HCT116 (cell line): ENCODE measurements at regions not wholly inside any gene's neighbourhood (a gene's known extent, or its start where the extent isn't known, plus 50 kb on each side); places are given as distances from the start of the nearest gene placed in this dataset.

Experiments used
- ATAC-seq: fragments of 200-7000 bp; cut with Tn5 transposase; 2 replicates; pipeline ENCODE4 v1.9.1; 2020; ENCODE audit warnings: mild to moderate bottlenecking, moderate library complexity
- BruUV-seq: library from RNA; stranded (reverse); fragments of 400-500 nt; replicated peaks from 2 replicates; lab custom pipeline; 2021; lab: Mats Ljungman, UMichigan
- CTCF ChIA-PET: fragments of 300-600 bp; sonication (Branson Sonifier 250); formaldehyde crosslinking; loops from one replicate; lab custom pipeline; 2021; ENCODE audit warnings: antibody characterized with exemption; lab: Charles Lee
- POLR2A ChIA-PET: fragments of 300-600, 350-600 bp; sonication (Branson Sonifier 250); formaldehyde crosslinking; loops from one replicate; lab custom pipeline; 2021; ENCODE audit warnings: antibody characterized with exemption; lab: Charles Lee
- RAD21 ChIA-PET, 2 experiments: fragments of 300-600 bp; sonication (Branson Sonifier 250); formaldehyde crosslinking; loops; one replicate each; lab custom pipeline; 2023; ENCODE audit warnings: low total read pairs in 2 of 2; ENCODE audit not compliant: uncharacterized antibody in 2 of 2, unreplicated experiment in 2 of 2, low non-redundant PET in 1 of 2; lab: Charles Lee
- DNase-seq: peaks from one replicate; pipeline ENCODE4 v3.0.0-alpha.2; 2010; ENCODE audit warnings: low read depth, low spot score
- H2AFZ ChIP-seq: fragments of 200-600 bp; shearing (Covaris generic), sonication (generic); 2 replicates; pipeline ENCODE4 v1.6.1; 2017; ENCODE audit warnings: low read depth, mixed run types, mixed read lengths, antibody characterized with exemption, low read length; ENCODE audit not compliant: poor library complexity, severe bottlenecking
- H3K27ac ChIP-seq: 2 replicates; pipeline ENCODE4 v1.5.1; 2012; ENCODE audit warnings: low read depth, low read length
- H3K27me3 ChIP-seq: fragments of 200-600 bp; sonication (generic); 2 replicates; pipeline ENCODE4 v1.6.1; 2016; ENCODE audit warnings: mixed run types, low read length, mixed read lengths; ENCODE audit not compliant: insufficient read depth
- H3K36me3 ChIP-seq, 2 experiments: fragments of 200-500 bp in 1 of 2; fragments of 200-600 bp in 1 of 2; sonication (Bioruptor generic) in 1 of 2; sonication (generic) in 1 of 2; 2 replicates each; pipeline versions ENCODE4 v1.5.1 to v1.6.1; 2014 to 2016; ENCODE audit warnings: low read length in 2 of 2, inconsistent platforms in 1 of 2, mixed read lengths in 1 of 2, mixed run types in 1 of 2; ENCODE audit not compliant: insufficient read depth in 2 of 2, control insufficient read depth in 1 of 2
- H3K4me1 ChIP-seq, 2 experiments: fragments of 200-600 bp in 1 of 2; sonication (generic) in 1 of 2; 2 replicates each; pipeline versions ENCODE4 v1.5.1 to v1.6.1; 2012 to 2017; ENCODE audit warnings: low read length in 2 of 2, inconsistent platforms in 1 of 2, mild to moderate bottlenecking in 1 of 2, mixed read lengths in 1 of 2, mixed run types in 1 of 2, moderate library complexity in 1 of 2; ENCODE audit not compliant: insufficient read depth in 2 of 2, control insufficient read depth in 1 of 2
- H3K4me2 ChIP-seq: fragments of 200-600 bp; sonication (generic); 2 replicates; pipeline ENCODE4 v1.6.1; 2017; ENCODE audit warnings: mixed run types, low read length, mixed read lengths
- H3K4me3 ChIP-seq, 2 experiments: fragments of 200-600 bp in 1 of 2; sonication (generic) in 1 of 2; replicated peaks in 1 of 2; 2 replicates each; pipeline ENCODE4 v1.5.1; 2011 to 2016; ENCODE audit warnings: low read length in 2 of 2, control low read depth in 1 of 2, low read depth in 1 of 2, mild to moderate bottlenecking in 1 of 2, mixed read lengths in 1 of 2, mixed run types in 1 of 2
- H3K79me2 ChIP-seq: fragments of 200-600 bp; sonication (generic); 2 replicates; pipeline ENCODE4 v1.6.1; 2017; ENCODE audit warnings: mild to moderate bottlenecking, mixed run types, low read length, moderate library complexity, mixed read lengths; ENCODE audit not compliant: insufficient read depth
- H3K9ac ChIP-seq: fragments of 200-600 bp; sonication (generic); 2 replicates; pipeline ENCODE4 v1.6.1; 2016; ENCODE audit warnings: low read length, mixed read lengths
- H3K9me2 ChIP-seq: fragments of 200-600 bp; sonication (generic), shearing (Covaris generic); 2 replicates; pipeline ENCODE4 v1.6.1; 2017; ENCODE audit warnings: mixed run types, mild to moderate bottlenecking, moderate library complexity; ENCODE audit not compliant: insufficient read depth
- H3K9me3 ChIP-seq, 2 experiments: fragments of 200-500 bp in 1 of 2; fragments of 200-600 bp in 1 of 2; sonication (Bioruptor generic) in 1 of 2; sonication (generic) in 1 of 2; 2 replicates each; pipeline ENCODE4 v1.6.1; 2014 to 2017; ENCODE audit warnings: low read length in 2 of 2, mixed read lengths in 2 of 2, inconsistent platforms in 1 of 2, low read depth in 1 of 2, mild to moderate bottlenecking in 1 of 2, mixed run types in 1 of 2, moderate library complexity in 1 of 2; ENCODE audit not compliant: control insufficient read depth in 1 of 2, insufficient read depth in 1 of 2
- H4K20me1 ChIP-seq: fragments of 200-600 bp; sonication (generic), shearing (Covaris generic); 2 replicates; pipeline ENCODE4 v1.6.1; 2017; ENCODE audit warnings: mixed run types, mild to moderate bottlenecking, moderate library complexity; ENCODE audit not compliant: insufficient read depth
- ATF3 ChIP-seq: IDR thresholded peaks from 2 replicates; pipeline ENCODE4 v1.6.1; 2012
- CBX3 ChIP-seq: IDR thresholded peaks from 2 replicates; pipeline ENCODE4 v1.6.1; 2012; ENCODE audit warnings: low read depth
- CEBPB ChIP-seq: IDR thresholded peaks from 2 replicates; pipeline ENCODE4 v1.6.1; 2012; ENCODE audit warnings: low read depth
- CTCF ChIP-seq, 3 experiments: fragments of 200-600 bp in 1 of 3; sonication (generic) in 1 of 3; IDR thresholded peaks in 2 of 3; conservative IDR thresholded peaks in 1 of 3; 2 replicates each; pipeline ENCODE4 v1.5.1; 2012 to 2017; ENCODE audit warnings: low read depth in 2 of 3, low read length in 2 of 3, antibody characterized with exemption in 1 of 3, borderline replicate concordance in 1 of 3, control low read depth in 1 of 3, mild to moderate bottlenecking in 1 of 3, mixed read lengths in 1 of 3, mixed run types in 1 of 3, moderate library complexity in 1 of 3; ENCODE audit not compliant: insufficient read depth in 1 of 3
- EZH2 ChIP-seq: fragments of 200-600 bp; sonication (generic); IDR thresholded peaks from 2 replicates; pipeline ENCODE4 v1.6.1; 2017; ENCODE audit warnings: antibody characterized with exemption, mixed run types
- EZH2phosphoT487 ChIP-seq: fragments of 200-600 bp; IDR thresholded peaks from 2 replicates; pipeline ENCODE4 v1.6.1; 2018; ENCODE audit warnings: antibody characterized with exemption, borderline replicate concordance
- FOSL1 ChIP-seq: IDR thresholded peaks from 2 replicates; pipeline ENCODE4 v1.6.1; 2012; ENCODE audit warnings: low read depth
- REST ChIP-seq: IDR thresholded peaks from 2 replicates; pipeline ENCODE4 v1.6.1; 2012; ENCODE audit warnings: low read depth
- SRF ChIP-seq: IDR thresholded peaks from 2 replicates; pipeline ENCODE4 v1.6.1; 2012; ENCODE audit warnings: low read depth
- YY1 ChIP-seq: IDR thresholded peaks from 2 replicates; pipeline ENCODE4 v1.6.1; 2011; ENCODE audit warnings: low read length, low read depth, moderate library complexity, mild to moderate bottlenecking; ENCODE audit not compliant: insufficient replicate concordance; ENCODE audit errors: extremely low read depth
- ZBTB33 ChIP-seq: IDR thresholded peaks from 2 replicates; pipeline ENCODE4 v1.6.1; 2011; ENCODE audit warnings: mild to moderate bottlenecking, low read length, moderate library complexity; ENCODE audit not compliant: insufficient replicate concordance; ENCODE audit errors: extremely low read depth
- ZFX ChIP-seq: fragments of 450-650 bp; IDR thresholded peaks from 2 replicates; pipeline ENCODE4 v1.6.1; 2017
- ZNF274 ChIP-seq: fragments of 200-500 bp; sonication (Bioruptor generic); IDR thresholded peaks from 2 replicates; pipeline ENCODE4 v1.6.1; 2014; ENCODE audit warnings: mild to moderate bottlenecking, low read depth, low read length, inconsistent platforms
- intact Hi-C: fragments of 100-400 bp; cut with micrococcal nuclease; formaldehyde crosslinking; loops from 2 replicates; pipeline ENCODE4 v1.10.0; 2022

GRCh38 chr4:19248023-19248422 is 1003.7 kb upstream of the SLIT2 start:
- no peak overlapping the region for H3K9ac ChIP-seq
- H2AFZ ChIP-seq, result no peak overlapping the region
- no peaks in the 10 kb centered on the region for H3K36me3 ChIP-seq
- no peaks in the 10 kb centered on the region for H3K9me3 ChIP-seq
- TF ChIP-seq SRF (no peak), REST (no peak), YY1 (no peak), ZNF274 (no peak)
- intact Hi-C loops, result no loop called here
- no peak overlapping the region for H3K27ac ChIP-seq
- RAD21 ChIA-PET, result no interaction called here
- H3K4me1 ChIP-seq, result no peaks in the 10 kb centered on the region
- H3K27me3 ChIP-seq, result no peaks in the 10 kb centered on the region
- no peak overlapping the region for H3K4me3 ChIP-seq
- no peak overlapping the region for H3K4me2 ChIP-seq
- DNase-seq (no peak), ATAC-seq (no peak)
- POLR2A ChIA-PET, result no interaction called here
- BruUV-seq, result no TSS peak
- H3K79me2 ChIP-seq, result no peaks in the 10 kb centered on the region
- no peaks in the 10 kb centered on the region for H3K9me2 ChIP-seq
- CTCF ChIA-PET, result no interaction called here
- H4K20me1 ChIP-seq, result no peaks in the 10 kb centered on the region

GRCh38 chr4:19241895-19242294 is 1009.8 kb upstream of the SLIT2 start:
- H3K4me1 ChIP-seq, result no peaks in the 10 kb centered on the region
- H3K9me2 ChIP-seq, result no peaks in the 10 kb centered on the region
- CTCF ChIA-PET, result no interaction called here
- BruUV-seq, result no TSS peak
- DNase-seq (no peak), ATAC-seq (no peak)
- H3K4me2 ChIP-seq, result no peak overlapping the region
- no peaks in the 10 kb centered on the region for H3K79me2 ChIP-seq
- no peaks in the 10 kb centered on the region for H3K36me3 ChIP-seq
- H4K20me1 ChIP-seq, result no peaks in the 10 kb centered on the region
- H3K27me3 ChIP-seq, result no peaks in the 10 kb centered on the region
- RAD21 ChIA-PET, result no interaction called here
- no peaks in the 10 kb centered on the region for H3K9me3 ChIP-seq
- H3K4me3 ChIP-seq, result no peak overlapping the region
- H3K9ac ChIP-seq, result no peak overlapping the region
- no peak overlapping the region for H3K27ac ChIP-seq
- POLR2A ChIA-PET, result no interaction called here
- H2AFZ ChIP-seq, result no peak overlapping the region
- intact Hi-C loops, result no loop called here
- TF ChIP-seq CEBPB (no peak), FOSL1 (no peak), EZH2phosphoT487 (no peak), CBX3 (no peak), SRF (no peak), ZFX (no peak), EZH2 (no peak), ATF3 (no peak), ZBTB33 (no peak), CTCF (IDR thresholded peaks at IDR 0.05 in 2 of 3, conservative IDR thresholded peaks at IDR 0.05 in 1 of 3; ENCODE audit: borderline replicate concordance in 1 of 3, insufficient read depth in 1 of 3, low read depth in 2 of 3, low read length in 2 of 3) (no peak)
